Hepatocyte (in vitro differentiated cells): ENCODE measurements at regions not wholly inside any gene's neighbourhood (a gene's known extent, or its start where the extent isn't known, plus 50 kb on each side); places are given as distances from the start of the nearest gene placed in this dataset.

Experiments used
- CTCF ChIP-seq: fragments of 200-600 bp; sonication (generic); IDR thresholded peaks from 2 replicates; pipeline ENCODE4 v1.5.1; 2016; ENCODE audit warnings: antibody characterized with exemption, mild to moderate bottlenecking; ENCODE audit not compliant: poor library complexity
- EZH2 ChIP-seq: fragments of 200-600 bp; sonication (generic); IDR thresholded peaks from 2 replicates; pipeline ENCODE4 v1.6.1; 2016; ENCODE audit warnings: antibody characterized with exemption, mild to moderate bottlenecking, borderline replicate concordance
- EZH2phosphoT487 ChIP-seq: fragments of 200-600 bp; sonication (generic); IDR thresholded peaks from one replicate; pipeline ENCODE4 v1.6.1; 2018; ENCODE audit warnings: antibody characterized with exemption, mild to moderate bottlenecking, low read depth, moderate library complexity; ENCODE audit not compliant: unreplicated experiment, severe bottlenecking

- TF ChIP-seq CTCF (no peak), EZH2 (no peak), EZH2phosphoT487 (no peak)
These were observed 94.9 kb downstream of the FAM161A start for GRCh38 chr2:61759005-61759404.
